ENCODE measurements at regions not wholly inside any gene's neighbourhood (a gene's known extent, or its start where the extent isn't known, plus 50 kb on each side); places are given as distances from the start of the nearest gene placed in this dataset.
"Not testable (repeated sequence)": the region's sequence is repeated elsewhere in the genome, so short reads cannot be mapped to it uniquely, and the experiment has no call there.

DNA sequence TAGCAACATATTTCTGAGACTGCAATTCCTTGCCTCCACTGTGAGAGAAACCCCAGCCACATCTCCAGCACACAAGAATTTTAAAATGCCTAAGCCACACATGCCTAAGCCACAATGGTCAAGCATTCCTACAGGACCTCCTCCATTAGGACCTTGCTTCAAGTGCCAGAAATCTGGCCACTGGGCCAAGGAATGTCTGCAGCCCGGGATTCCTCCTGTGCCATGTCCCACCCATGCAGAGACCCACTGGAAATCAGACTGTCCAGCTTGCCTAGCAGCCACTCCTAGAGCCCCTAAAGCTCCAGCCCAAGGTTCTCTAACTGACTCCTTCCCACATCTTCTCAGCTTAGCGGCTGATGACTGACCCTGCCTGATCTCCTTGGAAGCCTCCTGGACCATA is 117.5 kb downstream of the AHR start:
- intact Hi-C loops (cut with DNase I; ENCODE audit: low total_unique reads) = no loop called here
- H3K4me3 ChIP-seq = no peak overlapping the region
- no peaks in the 10 kb centered on the region for H3K4me1 ChIP-seq
- no peaks in the 10 kb centered on the region for H3K36me3 ChIP-seq
- H3K27me3 ChIP-seq = no peaks in the 10 kb centered on the region
- DNase-seq = no peak
- H3K27ac ChIP-seq = no peak overlapping the region
- H3K9me3 ChIP-seq = no peaks in the 10 kb centered on the region
- TF ChIP-seq, protein P1, sequence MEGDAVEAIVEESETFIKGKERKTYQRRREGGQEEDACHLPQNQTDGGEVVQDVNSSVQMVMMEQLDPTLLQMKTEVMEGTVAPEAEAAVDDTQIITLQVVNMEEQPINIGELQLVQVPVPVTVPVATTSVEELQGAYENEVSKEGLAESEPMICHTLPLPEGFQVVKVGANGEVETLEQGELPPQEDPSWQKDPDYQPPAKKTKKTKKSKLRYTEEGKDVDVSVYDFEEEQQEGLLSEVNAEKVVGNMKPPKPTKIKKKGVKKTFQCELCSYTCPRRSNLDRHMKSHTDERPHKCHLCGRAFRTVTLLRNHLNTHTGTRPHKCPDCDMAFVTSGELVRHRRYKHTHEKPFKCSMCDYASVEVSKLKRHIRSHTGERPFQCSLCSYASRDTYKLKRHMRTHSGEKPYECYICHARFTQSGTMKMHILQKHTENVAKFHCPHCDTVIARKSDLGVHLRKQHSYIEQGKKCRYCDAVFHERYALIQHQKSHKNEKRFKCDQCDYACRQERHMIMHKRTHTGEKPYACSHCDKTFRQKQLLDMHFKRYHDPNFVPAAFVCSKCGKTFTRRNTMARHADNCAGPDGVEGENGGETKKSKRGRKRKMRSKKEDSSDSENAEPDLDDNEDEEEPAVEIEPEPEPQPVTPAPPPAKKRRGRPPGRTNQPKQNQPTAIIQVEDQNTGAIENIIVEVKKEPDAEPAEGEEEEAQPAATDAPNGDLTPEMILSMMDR (IDR thresholded peaks at IDR 0.05) = no peak

DNA sequence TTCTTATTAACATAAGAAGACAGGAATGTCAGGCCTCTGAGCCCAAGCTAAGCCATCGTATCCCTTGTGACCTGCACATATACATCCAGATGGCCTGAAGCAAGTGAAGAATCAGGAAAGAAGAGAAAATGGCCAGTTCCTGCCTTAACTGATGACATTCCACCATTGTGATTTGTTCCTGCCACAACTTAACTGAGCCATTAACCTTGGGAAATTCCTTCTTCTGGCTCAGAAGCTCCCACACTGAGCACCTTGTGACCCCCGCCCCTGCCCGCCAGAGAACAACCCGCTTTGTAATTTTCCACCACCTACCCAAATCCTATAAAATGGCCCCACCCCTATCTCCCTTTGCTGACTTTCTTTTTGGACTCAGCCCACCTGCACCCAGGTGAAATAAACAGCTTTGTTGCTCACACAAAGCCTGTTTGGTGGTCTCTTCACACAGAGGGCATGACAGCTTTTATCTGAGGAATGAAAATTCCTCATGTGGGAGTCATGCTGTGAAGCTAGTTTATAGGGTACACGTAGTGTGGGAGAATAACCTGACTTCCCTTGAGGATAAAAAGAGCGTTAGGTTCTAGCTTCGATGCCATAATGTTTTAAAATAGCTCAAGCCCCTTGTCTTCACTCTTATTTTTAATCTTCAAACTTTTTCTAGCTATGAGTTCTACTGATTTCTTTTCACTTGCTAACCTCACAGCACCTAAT is 122.0 kb downstream of the AHR start:
- DNase-seq; H3K4me3 ChIP-seq; H3K27ac ChIP-seq; H3K4me1 ChIP-seq; H3K27me3 ChIP-seq; H3K36me3 ChIP-seq; H3K9me3 ChIP-seq; intact Hi-C loops (cut with DNase I; ENCODE audit: low total_unique reads): not testable (repeated sequence)

DNA sequence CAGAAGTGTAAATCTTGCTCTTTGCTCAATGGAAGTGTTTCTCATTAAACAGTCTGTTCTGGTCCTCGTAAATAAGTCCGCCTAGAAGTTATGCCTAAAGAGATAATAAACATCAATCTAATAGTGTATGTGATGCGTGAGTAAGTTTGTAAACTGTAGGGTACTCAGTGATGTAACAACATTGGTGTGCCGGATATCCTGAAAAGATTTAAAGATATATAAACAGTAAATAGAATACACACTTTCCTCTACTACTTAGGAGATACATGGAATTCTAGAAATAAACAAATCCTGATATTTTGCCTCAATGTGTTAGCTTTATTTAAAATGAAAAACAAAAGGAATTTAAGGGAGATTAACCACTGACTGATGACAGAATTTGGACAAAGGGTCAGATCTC is 123.5 kb downstream of the AHR start:
- no peak for DNase-seq
- Histone ChIP-seq H3K27ac (no peak overlapping the region), H3K36me3 (no peaks in the 10 kb centered on the region), H3K27me3 (no peaks in the 10 kb centered on the region), H3K4me3 (no peak overlapping the region), H3K9me3 (no peaks in the 10 kb centered on the region), H3K4me1 (no peaks in the 10 kb centered on the region)
- intact Hi-C loops (cut with DNase I; ENCODE audit: low total_unique reads) = no loop called here
- TF ChIP-seq, protein P1 (IDR thresholded peaks at IDR 0.05) = no peak

DNA sequence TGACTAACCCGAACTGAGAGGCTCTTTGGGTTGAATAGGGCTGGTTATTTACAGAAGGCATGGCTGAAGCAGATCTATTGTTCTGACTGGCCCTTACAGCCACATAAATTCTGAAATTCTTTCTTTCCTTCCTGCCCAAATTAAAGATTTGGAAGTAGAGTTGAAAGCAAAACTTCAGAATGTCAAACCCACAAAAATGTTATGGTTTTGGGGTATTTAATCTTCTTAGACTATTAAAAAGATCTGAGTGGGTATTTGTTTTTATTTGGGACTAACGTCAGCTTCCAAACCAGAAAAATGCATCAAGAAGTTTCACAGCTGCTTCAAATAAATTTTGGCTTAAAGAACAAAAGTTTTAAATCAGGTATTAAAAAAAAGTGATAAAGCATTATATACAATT is 124.5 kb downstream of the AHR start:
- no peaks in the 10 kb centered on the region for H3K4me1 ChIP-seq
- intact Hi-C loops (cut with DNase I; ENCODE audit: low total_unique reads) = no loop called here
- TF ChIP-seq, protein P1 (IDR thresholded peaks at IDR 0.05) = no peak
- H3K27ac ChIP-seq = no peak overlapping the region
- no peaks in the 10 kb centered on the region for H3K27me3 ChIP-seq
- peaks cover 0 to 2% (median 0%) of the 10 kb centered on the region in 3 donors for H3K36me3 ChIP-seq
- H3K4me3 ChIP-seq = no peak overlapping the region
- DNase-seq = no peak
- H3K9me3 ChIP-seq = peaks cover 0 to 4% (median 2%) of the 10 kb centered on the region in 3 donors

DNA sequence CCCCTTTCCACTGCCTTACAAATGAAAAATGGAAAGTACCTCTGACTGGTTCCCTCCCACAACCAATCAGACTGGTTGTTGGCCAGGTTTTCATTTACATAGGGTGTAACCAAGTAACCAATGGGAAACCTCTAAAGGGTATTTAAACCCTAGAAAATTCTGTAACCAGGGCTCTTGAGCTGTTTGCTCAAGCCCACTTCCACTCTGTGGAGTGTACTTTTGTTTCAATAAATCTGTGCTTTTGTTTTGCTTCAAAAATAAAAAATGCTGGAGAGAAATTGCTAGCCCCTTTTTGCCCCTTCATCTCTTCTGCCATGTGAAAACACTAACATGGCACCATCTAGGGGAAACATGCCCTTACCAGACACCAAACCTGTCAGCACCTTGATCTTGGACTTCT is 129.5 kb downstream of the AHR start:
- intact Hi-C loops (cut with DNase I; ENCODE audit: low total_unique reads) = no loop called here
- TF ChIP-seq, protein P1 (IDR thresholded peaks at IDR 0.05) = no peak
- Histone ChIP-seq H3K27ac (no peak overlapping the region), H3K4me1 (no peaks in the 10 kb centered on the region), H3K4me3 (no peak overlapping the region), H3K27me3 (no peaks in the 10 kb centered on the region), H3K9me3 (peaks cover 0 to 10% (median 8%) of the 10 kb centered on the region in 3 donors), H3K36me3 (peaks cover 0 to 6% (median 0%) of the 10 kb centered on the region in 3 donors)
- DNase-seq = no peak

DNA sequence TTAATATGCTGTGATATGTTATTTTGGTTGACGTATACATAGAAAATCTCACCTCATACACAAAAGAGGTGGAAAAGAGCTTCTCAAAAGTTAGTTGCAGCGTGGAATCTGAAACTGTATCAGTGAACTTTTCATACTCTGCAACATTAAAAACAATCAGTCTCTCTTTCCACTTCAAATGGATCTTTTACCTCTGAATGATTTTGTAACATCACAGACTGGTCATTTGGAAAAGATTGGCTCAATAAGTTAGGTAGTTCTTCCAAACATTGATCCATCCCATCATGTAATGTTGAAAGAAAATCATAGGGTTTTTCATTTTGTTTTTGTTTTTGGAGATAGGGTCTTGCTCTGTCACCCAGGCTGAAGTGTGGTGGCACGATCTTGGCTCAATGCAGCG is 131.1 kb downstream of the AHR start:
- Histone ChIP-seq H3K27me3 (no peaks in the 10 kb centered on the region), H3K9me3 (peaks cover 0 to 10% (median 8%) of the 10 kb centered on the region in 3 donors), H3K4me3 (no peak overlapping the region), H3K4me1 (peaks cover 0 to 7% (median 2%) of the 10 kb centered on the region in 4 donors), H3K36me3 (peaks cover 0 to 6% (median 0%) of the 10 kb centered on the region in 3 donors), H3K27ac (no peak overlapping the region)
- intact Hi-C loops (cut with DNase I; ENCODE audit: low total_unique reads) = no loop called here
- TF ChIP-seq, protein P1 (IDR thresholded peaks at IDR 0.05) = no peak
- no peak for DNase-seq

Data from tibial artery (tissue), 4 donors.